Muscle layer of duodenum (tissue), 2 donors: ENCODE measurements at regions not wholly inside any gene's neighbourhood (a gene's known extent, or its start where the extent isn't known, plus 50 kb on each side); places are given as distances from the start of the nearest gene placed in this dataset.

Experiments
- H3K27ac ChIP-seq: one replicate; pipeline ENCODE4 v1.7.0; 2013; ENCODE audit warnings: mild to moderate bottlenecking, low read length
- H3K27me3 ChIP-seq: one replicate; pipeline ENCODE4 v1.7.0; 2013; ENCODE audit warnings: low read depth, mild to moderate bottlenecking, control low read depth, low read length
- H3K36me3 ChIP-seq, 2 donors: one replicate each; pipeline ENCODE4 v1.7.0; 2013; ENCODE audit warnings: low read length in 2 of 2, control low read depth in 1 of 2, mild to moderate bottlenecking in 1 of 2; ENCODE audit not compliant: insufficient read depth in 2 of 2, control insufficient read depth in 1 of 2
- H3K4me1 ChIP-seq, 2 donors: one replicate each; pipeline ENCODE4 v1.7.0; 2013; ENCODE audit warnings: low read length in 2 of 2, mild to moderate bottlenecking in 2 of 2, control low read depth in 1 of 2, moderate library complexity in 1 of 2; ENCODE audit not compliant: insufficient read depth in 2 of 2, control insufficient read depth in 1 of 2
- H3K4me3 ChIP-seq, 2 donors: one replicate each; pipeline ENCODE4 v1.7.0; 2013; ENCODE audit warnings: low read length in 2 of 2, low read depth in 1 of 2, mild to moderate bottlenecking in 1 of 2
- H3K9me3 ChIP-seq, 2 donors: one replicate each; pipeline ENCODE4 v1.7.0; 2013; ENCODE audit warnings: low read length in 2 of 2, control low read depth in 1 of 2, mild to moderate bottlenecking in 1 of 2; ENCODE audit not compliant: control insufficient read depth in 1 of 2
- donor health status: healthy.

GRCh38 chr6:98587555-98587954 lies 246.8 kb upstream of the POU3F2 start:
- H3K27me3 ChIP-seq = no peaks in the 10 kb centered on the region
- no peaks in the 10 kb centered on the region for H3K9me3 ChIP-seq
- H3K27ac ChIP-seq = no peak overlapping the region
- H3K36me3 ChIP-seq = no peaks in the 10 kb centered on the region
- H3K4me1 ChIP-seq = no peaks in the 10 kb centered on the region
- no peak overlapping the region for H3K4me3 ChIP-seq

GRCh38 chr6:98589536-98589935 lies 244.8 kb upstream of the POU3F2 start:
- Histone ChIP-seq H3K4me3 (no peak overlapping the region), H3K27me3 (no peaks in the 10 kb centered on the region), H3K36me3 (no peaks in the 10 kb centered on the region), H3K4me1 (no peaks in the 10 kb centered on the region), H3K27ac (no peak overlapping the region), H3K9me3 (no peaks in the 10 kb centered on the region)

GRCh38 chr6:98590136-98590681 lies 244.2 kb upstream of the POU3F2 start:
- no peaks in the 10 kb centered on the region for H3K9me3 ChIP-seq
- H3K27me3 ChIP-seq = no peaks in the 10 kb centered on the region
- H3K4me3 ChIP-seq = no peak overlapping the region
- no peaks in the 10 kb centered on the region for H3K36me3 ChIP-seq
- no peaks in the 10 kb centered on the region for H3K4me1 ChIP-seq
- H3K27ac ChIP-seq = no peak overlapping the region

GRCh38 chr6:98590997-98591396 lies 243.4 kb upstream of the POU3F2 start:
- Histone ChIP-seq H3K27me3 (no peaks in the 10 kb centered on the region), H3K36me3 (no peaks in the 10 kb centered on the region), H3K27ac (no peak overlapping the region), H3K9me3 (no peaks in the 10 kb centered on the region), H3K4me3 (no peak overlapping the region), H3K4me1 (no peaks in the 10 kb centered on the region)

- no peaks in the 10 kb centered on the region for H3K9me3 ChIP-seq
- no peak overlapping the region for H3K27ac ChIP-seq
- H3K27me3 ChIP-seq = no peaks in the 10 kb centered on the region
- no peaks in the 10 kb centered on the region for H3K36me3 ChIP-seq
- no peaks in the 10 kb centered on the region for H3K4me1 ChIP-seq
- H3K4me3 ChIP-seq = no peak overlapping the region
These were observed 240.7 kb upstream of the POU3F2 start for GRCh38 chr6:98593676-98594075.

GRCh38 chr6:98601716-98602115 lies 232.7 kb upstream of the POU3F2 start:
- Histone ChIP-seq H3K36me3 (no peaks in the 10 kb centered on the region), H3K4me1 (no peaks in the 10 kb centered on the region), H3K27ac (no peak overlapping the region), H3K27me3 (no peaks in the 10 kb centered on the region), H3K9me3 (no peaks in the 10 kb centered on the region), H3K4me3 (no peak overlapping the region)

- H3K9me3 ChIP-seq = peaks cover 0 to 2% of the 10 kb centered on the region in 2 donors
- H3K4me3 ChIP-seq = no peak overlapping the region
- no peaks in the 10 kb centered on the region for H3K27me3 ChIP-seq
These were observed 228.7 kb upstream of the POU3F2 start for GRCh38 chr6:98605705-98606104.

GRCh38 chr6:98627129-98627775 lies 207.1 kb upstream of the POU3F2 start:
- Histone ChIP-seq H3K27me3 (no peaks in the 10 kb centered on the region), H3K4me1 (no peaks in the 10 kb centered on the region), H3K36me3 (no peaks in the 10 kb centered on the region), H3K27ac (no peak overlapping the region), H3K4me3 (no peak overlapping the region), H3K9me3 (no peaks in the 10 kb centered on the region)

More at GRCh38 chr6:98605705-98606104, 228.7 kb upstream of the POU3F2 start:
- Histone ChIP-seq H3K4me1 (no peaks in the 10 kb centered on the region), H3K36me3 (no peaks in the 10 kb centered on the region), H3K27ac (no peak overlapping the region)

GRCh38 chr6:98633886-98634285 lies 200.5 kb upstream of the POU3F2 start:
- Histone ChIP-seq H3K4me3 (no peak overlapping the region), H3K4me1 (no peaks in the 10 kb centered on the region), H3K27me3 (no peaks in the 10 kb centered on the region), H3K27ac (no peak overlapping the region), H3K9me3 (no peaks in the 10 kb centered on the region), H3K36me3 (no peaks in the 10 kb centered on the region)

- Histone ChIP-seq H3K4me1 (no peaks in the 10 kb centered on the region), H3K9me3 (no peaks in the 10 kb centered on the region), H3K27ac (no peak overlapping the region), H3K4me3 (no peak overlapping the region), H3K27me3 (no peaks in the 10 kb centered on the region), H3K36me3 (no peaks in the 10 kb centered on the region)
These were observed 199.8 kb upstream of the POU3F2 start for GRCh38 chr6:98634569-98634968.

- no peak overlapping the region for H3K27ac ChIP-seq
- no peaks in the 10 kb centered on the region for H3K9me3 ChIP-seq
- H3K27me3 ChIP-seq = no peaks in the 10 kb centered on the region
- H3K4me1 ChIP-seq = no peaks in the 10 kb centered on the region
- H3K36me3 ChIP-seq = no peaks in the 10 kb centered on the region
- H3K4me3 ChIP-seq = no peak overlapping the region
These were observed 199.2 kb upstream of the POU3F2 start for GRCh38 chr6:98635191-98635590.

- H3K27ac ChIP-seq = no peak overlapping the region
- no peak overlapping the region for H3K4me3 ChIP-seq
These were observed 197.4 kb upstream of the POU3F2 start for GRCh38 chr6:98636941-98637340.

More at GRCh38 chr6:98636941-98637340, 197.4 kb upstream of the POU3F2 start:
- no peaks in the 10 kb centered on the region for H3K9me3 ChIP-seq
- no peaks in the 10 kb centered on the region for H3K36me3 ChIP-seq
- H3K4me1 ChIP-seq = no peaks in the 10 kb centered on the region
- no peaks in the 10 kb centered on the region for H3K27me3 ChIP-seq
